Peyer's patch (tissue), 4 donors: ENCODE measurements at regions not wholly inside any gene's neighbourhood (a gene's known extent, or its start where the extent isn't known, plus 50 kb on each side); places are given as distances from the start of the nearest gene placed in this dataset.

Experiments used
- DNase-seq, 3 donors: peaks; one replicate each; pipeline ENCODE4 v3.0.0-alpha.2; 2017 to 2019
- H3K27ac ChIP-seq, 4 donors: fragments of 200-600 bp; sonication (generic); one replicate each; pipeline ENCODE4 v1.5.1; 2016 to 2019
- H3K27me3 ChIP-seq, 2 donors: fragments of 200-600 bp; sonication (generic); one replicate each; pipeline ENCODE4 v1.5.1; 2019
- H3K36me3 ChIP-seq, 3 donors: fragments of 200-600 bp; sonication (generic); one replicate each; pipeline ENCODE4 v1.5.1; 2016 to 2019
- H3K4me1 ChIP-seq, 4 donors: fragments of 200-600 bp; sonication (generic); one replicate each; pipeline ENCODE4 v1.5.1; 2016 to 2019
- H3K4me3 ChIP-seq, 4 donors: fragments of 200-600 bp; sonication (generic); 1 replicate in 3 of 4; 2 replicates in 1 of 4; pipeline ENCODE4 v1.5.1; 2016 to 2019; ENCODE audit warnings: mild to moderate bottlenecking in 1 of 4
- H3K9me3 ChIP-seq, 4 donors: fragments of 200-600 bp; sonication (generic); one replicate each; pipeline ENCODE4 v1.5.1; 2016 to 2019; ENCODE audit warnings: mild to moderate bottlenecking in 1 of 4
- POLR2A ChIP-seq, 2 donors: fragments of 450-650 bp; IDR thresholded peaks; one replicate each; pipeline ENCODE4 v1.5.1; 2017; ENCODE audit warnings: antibody characterized with exemption in 2 of 2, mild to moderate bottlenecking in 2 of 2, moderate library complexity in 2 of 2
- TF ChIP-seq, protein P1 (sequence below), 6 experiments: fragments of 450-650 bp in 4 of 6; fragments of 200-600 bp in 2 of 6; sonication (generic) in 1 of 6; IDR thresholded peaks; one replicate each; pipeline ENCODE4 v1.5.1; 2017 to 2019; ENCODE audit warnings: antibody characterized with exemption in 6 of 6, mild to moderate bottlenecking in 3 of 6, moderate library complexity in 1 of 6

DNA sequence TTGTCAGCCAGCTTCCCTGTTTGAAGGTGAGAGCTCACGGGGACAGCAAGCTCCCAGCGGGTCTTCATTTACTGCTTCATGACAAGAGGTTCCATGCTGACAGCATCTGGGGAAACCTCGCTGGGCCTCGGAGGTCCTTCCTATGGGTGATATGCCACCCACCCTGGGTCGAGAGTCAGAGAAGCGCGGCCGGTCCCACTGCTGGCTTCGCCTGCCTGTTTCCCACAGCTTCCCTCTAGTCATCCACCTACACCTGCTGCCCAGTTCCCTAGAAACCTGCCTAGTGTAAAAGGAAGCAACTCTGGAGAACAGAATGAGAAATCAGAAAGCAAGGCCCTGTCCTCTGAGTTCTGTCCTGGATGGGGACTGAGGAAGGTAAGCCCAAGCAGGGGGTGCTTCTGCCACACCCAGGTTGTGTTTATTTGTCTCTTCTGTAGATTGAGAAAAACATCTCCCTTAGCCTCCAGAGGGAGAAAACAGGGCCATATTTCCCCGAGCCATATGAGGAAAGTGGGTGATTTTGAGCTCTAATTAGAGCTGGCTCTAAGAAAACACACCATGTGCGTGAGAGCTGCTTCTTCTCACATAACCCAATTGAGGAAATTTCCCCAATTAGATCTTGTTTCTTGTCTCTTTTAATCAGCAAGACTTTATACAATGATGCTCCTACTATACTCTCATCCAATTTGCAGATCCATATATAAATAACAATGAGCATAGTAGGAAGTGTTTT lies 504.3 kb downstream of the IRS2 start:
- no peaks in the 10 kb centered on the region for H3K4me1 ChIP-seq

DNA sequence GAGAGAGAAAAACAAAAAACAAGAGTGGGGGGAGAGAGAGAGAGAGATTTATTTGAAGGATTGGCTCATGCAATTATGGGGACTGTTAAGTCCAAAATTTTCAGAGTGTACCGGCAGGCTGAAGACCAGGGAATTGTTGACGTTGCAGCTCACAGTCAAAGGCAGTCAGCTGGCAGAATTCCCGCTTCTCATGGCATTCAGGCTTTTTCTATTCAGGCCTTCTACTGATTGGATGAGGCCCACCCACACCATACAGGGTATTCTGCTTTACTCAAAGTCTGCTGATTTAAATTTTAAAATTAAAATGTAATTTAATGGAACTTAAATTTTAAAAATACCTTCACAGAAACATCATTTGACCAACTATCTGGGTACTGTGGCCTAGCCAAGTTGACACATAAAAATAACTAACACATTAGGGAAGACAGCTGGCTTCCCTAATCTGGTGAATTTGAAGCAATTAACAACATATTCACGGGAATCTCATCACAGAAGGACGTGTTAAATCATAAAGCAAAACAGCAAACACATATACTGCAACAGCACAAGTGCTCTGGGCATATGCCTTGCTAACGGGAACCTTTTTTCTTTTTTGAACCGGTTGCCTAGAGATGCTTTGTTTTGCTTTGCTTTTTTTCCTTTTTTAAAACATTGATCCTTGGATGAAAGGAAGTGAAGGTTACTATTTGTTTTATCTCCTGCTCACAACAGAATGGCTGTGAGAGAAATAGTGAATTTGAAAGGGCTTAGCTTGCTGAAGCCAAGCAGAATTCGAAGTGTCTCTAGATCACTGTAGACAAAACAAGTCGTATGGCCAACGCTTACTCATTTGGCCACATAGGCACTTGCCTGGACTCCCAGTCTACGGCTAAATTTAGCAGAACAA lies 505.1 kb downstream of the IRS2 start:
- no peak for DNase-seq
- no peaks in the 10 kb centered on the region for H3K36me3 ChIP-seq
- H3K4me1 ChIP-seq: no peaks in the 10 kb centered on the region
- H3K27me3 ChIP-seq: no peaks in the 10 kb centered on the region
- TF ChIP-seq POLR2A (IDR thresholded peaks at IDR 0.05): no peak
- TF ChIP-seq, protein P1, sequence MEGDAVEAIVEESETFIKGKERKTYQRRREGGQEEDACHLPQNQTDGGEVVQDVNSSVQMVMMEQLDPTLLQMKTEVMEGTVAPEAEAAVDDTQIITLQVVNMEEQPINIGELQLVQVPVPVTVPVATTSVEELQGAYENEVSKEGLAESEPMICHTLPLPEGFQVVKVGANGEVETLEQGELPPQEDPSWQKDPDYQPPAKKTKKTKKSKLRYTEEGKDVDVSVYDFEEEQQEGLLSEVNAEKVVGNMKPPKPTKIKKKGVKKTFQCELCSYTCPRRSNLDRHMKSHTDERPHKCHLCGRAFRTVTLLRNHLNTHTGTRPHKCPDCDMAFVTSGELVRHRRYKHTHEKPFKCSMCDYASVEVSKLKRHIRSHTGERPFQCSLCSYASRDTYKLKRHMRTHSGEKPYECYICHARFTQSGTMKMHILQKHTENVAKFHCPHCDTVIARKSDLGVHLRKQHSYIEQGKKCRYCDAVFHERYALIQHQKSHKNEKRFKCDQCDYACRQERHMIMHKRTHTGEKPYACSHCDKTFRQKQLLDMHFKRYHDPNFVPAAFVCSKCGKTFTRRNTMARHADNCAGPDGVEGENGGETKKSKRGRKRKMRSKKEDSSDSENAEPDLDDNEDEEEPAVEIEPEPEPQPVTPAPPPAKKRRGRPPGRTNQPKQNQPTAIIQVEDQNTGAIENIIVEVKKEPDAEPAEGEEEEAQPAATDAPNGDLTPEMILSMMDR (IDR thresholded peaks at IDR 0.05): no peak
- no peaks in the 10 kb centered on the region for H3K9me3 ChIP-seq
- H3K4me3 ChIP-seq: no peak overlapping the region
- H3K27ac ChIP-seq: no peak overlapping the region

More for the DNA sequence above, 504.3 kb downstream of the IRS2 start:
- no peak for DNase-seq
- no peaks in the 10 kb centered on the region for H3K36me3 ChIP-seq
- TF ChIP-seq POLR2A (IDR thresholded peaks at IDR 0.05): no peak
- no peak overlapping the region for H3K4me3 ChIP-seq
- no peaks in the 10 kb centered on the region for H3K27me3 ChIP-seq
- no peaks in the 10 kb centered on the region for H3K9me3 ChIP-seq
- no peak overlapping the region for H3K27ac ChIP-seq

DNA sequence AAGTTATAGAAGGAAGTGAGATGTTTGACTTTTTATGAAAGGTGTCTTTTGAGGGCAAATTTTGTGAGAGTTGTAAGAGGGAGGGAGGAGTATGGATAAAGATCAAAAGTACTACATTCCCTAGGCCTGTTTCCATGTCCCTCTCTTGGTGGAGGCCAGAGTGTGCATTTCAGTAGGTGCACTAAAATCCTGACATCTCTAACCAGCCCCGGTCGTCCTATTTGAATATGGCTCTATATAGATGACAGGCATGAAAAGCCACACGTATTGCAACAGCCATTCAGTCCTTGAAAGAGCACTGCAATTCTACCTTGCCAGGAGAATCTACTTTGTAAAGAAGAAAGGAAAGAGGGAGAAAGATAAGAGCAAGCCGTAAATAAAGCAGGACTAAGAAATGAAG lies 510.1 kb downstream of the IRS2 start:
- H3K4me1 ChIP-seq: no peaks in the 10 kb centered on the region
- no peak overlapping the region for H3K27ac ChIP-seq
- no peaks in the 10 kb centered on the region for H3K36me3 ChIP-seq
- no peaks in the 10 kb centered on the region for H3K9me3 ChIP-seq
- no peak for DNase-seq
- H3K27me3 ChIP-seq: no peaks in the 10 kb centered on the region
- TF ChIP-seq, protein P1 (IDR thresholded peaks at IDR 0.05): no peak
- no peak for TF ChIP-seq POLR2A (IDR thresholded peaks at IDR 0.05)
- no peak overlapping the region for H3K4me3 ChIP-seq

DNA sequence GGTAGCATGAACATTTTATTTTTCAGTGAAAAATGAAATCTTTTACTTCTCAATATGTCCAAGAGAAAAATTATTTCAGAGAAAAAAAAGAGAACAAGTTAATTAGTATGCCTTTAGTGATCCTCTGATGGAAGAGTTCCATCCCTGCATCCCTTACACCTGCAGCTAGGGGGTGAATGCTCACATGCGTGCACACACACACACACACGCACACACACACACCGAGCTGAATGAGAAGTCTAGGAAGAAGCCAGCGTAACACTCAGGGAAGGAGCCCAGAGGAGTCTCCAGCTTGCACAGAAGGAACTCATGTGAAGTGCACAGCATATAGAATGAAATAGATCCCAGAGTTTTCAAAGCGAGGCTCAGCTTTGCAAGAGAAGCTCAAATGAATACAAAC lies 510.5 kb downstream of the IRS2 start:
- peak in 1 of 3 donors; percentile 51 for DNase-seq

DNA sequence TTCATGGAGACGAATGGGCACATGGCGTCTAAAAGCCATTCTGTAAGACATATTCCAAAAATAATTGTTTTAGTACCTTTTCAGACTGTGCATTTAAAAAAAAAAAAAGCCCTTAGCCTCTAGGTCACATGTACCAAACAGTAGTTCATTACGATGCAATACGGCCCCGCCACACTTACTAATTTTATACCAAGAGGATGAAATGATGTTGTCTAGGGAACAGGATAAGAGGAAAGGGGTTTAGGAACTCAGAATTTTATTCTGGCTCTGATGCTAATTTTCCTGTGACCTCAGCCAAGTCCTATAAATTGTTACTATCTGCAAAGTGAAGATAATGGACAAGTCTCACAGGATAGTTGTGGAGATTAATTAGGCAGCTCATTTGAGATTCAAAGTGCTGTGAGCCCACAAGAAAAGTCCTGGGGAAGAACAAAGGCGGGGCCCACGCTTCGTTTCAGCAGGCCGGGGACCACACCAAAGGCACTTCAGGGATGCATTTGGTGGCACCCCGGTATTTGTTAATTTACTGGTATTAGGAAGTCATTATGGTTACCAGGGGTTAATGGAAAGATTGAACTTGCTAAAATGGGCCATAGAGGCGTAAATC lies 511.1 kb downstream of the IRS2 start:
- no peak for DNase-seq
- Histone ChIP-seq H3K4me3 (no peak overlapping the region), H3K4me1 (no peaks in the 10 kb centered on the region), H3K27ac (no peak overlapping the region), H3K27me3 (no peaks in the 10 kb centered on the region), H3K9me3 (no peaks in the 10 kb centered on the region), H3K36me3 (no peaks in the 10 kb centered on the region)
- TF ChIP-seq POLR2A (IDR thresholded peaks at IDR 0.05): no peak
- TF ChIP-seq, protein P1 (IDR thresholded peaks at IDR 0.05): no peak

More for the DNA sequence above, 510.5 kb downstream of the IRS2 start:
- Histone ChIP-seq H3K9me3 (no peaks in the 10 kb centered on the region), H3K27ac (no peak overlapping the region), H3K4me3 (no peak overlapping the region), H3K27me3 (no peaks in the 10 kb centered on the region), H3K4me1 (no peaks in the 10 kb centered on the region), H3K36me3 (no peaks in the 10 kb centered on the region)
- TF ChIP-seq, protein P1 (IDR thresholded peaks at IDR 0.05): peak in 3 of 6 experiments; percentile 35 to 48 (median 41)
- no peak for TF ChIP-seq POLR2A (IDR thresholded peaks at IDR 0.05)
